H1 (cell line): ENCODE measurements at regions not wholly inside any gene's neighbourhood (a gene's known extent, or its start where the extent isn't known, plus 50 kb on each side); places are given as distances from the start of the nearest gene placed in this dataset.

ENCODE experiments used
- ASH2L ChIP-seq: fragments of 200-600, 300-600 bp; sonication (generic); IDR thresholded peaks from one replicate; pipeline ENCODE4 v1.7.1; 2017; ENCODE audit warnings: low read length
- EZH2 ChIP-seq: fragments of 200-600 bp; sonication (generic); IDR thresholded peaks from 2 replicates; pipeline ENCODE4 v1.7.1; 2012; ENCODE audit warnings: low read depth, mild to moderate bottlenecking, moderate library complexity, low read length, inconsistent platforms; ENCODE audit not compliant: severe bottlenecking
- NANOG ChIP-seq: IDR thresholded peaks from 2 replicates; pipeline ENCODE4 v1.6.1; 2011; ENCODE audit warnings: low read length, low read depth, mild to moderate bottlenecking, inconsistent platforms; ENCODE audit not compliant: insufficient read depth, poor library complexity, severe bottlenecking
- SP4 ChIP-seq: IDR thresholded peaks from 2 replicates; pipeline ENCODE4 v1.6.1; 2012; ENCODE audit warnings: low read length, inconsistent platforms
- TBP ChIP-seq: IDR thresholded peaks from 2 replicates; pipeline ENCODE4 v1.6.1; 2011; ENCODE audit warnings: low read depth, low read length, improper control_type of control experiment
- TCF12 ChIP-seq: IDR thresholded peaks from 2 replicates; pipeline ENCODE4 v1.6.1; 2011; ENCODE audit warnings: low read depth, mild to moderate bottlenecking, low read length
- TF ChIP-seq, protein P1 (sequence below): fragments of 300-600 bp; sonication (generic); IDR thresholded peaks from 2 replicates; pipeline ENCODE4 v1.7.1; 2012; ENCODE audit warnings: low read length, moderate library complexity, mild to moderate bottlenecking, inconsistent platforms; ENCODE audit not compliant: insufficient replicate concordance

GRCh38 chr16:35399133-35399532 is 1939.7 kb downstream of the TP53TG3F start (continued):
- TF ChIP-seq, protein P1, sequence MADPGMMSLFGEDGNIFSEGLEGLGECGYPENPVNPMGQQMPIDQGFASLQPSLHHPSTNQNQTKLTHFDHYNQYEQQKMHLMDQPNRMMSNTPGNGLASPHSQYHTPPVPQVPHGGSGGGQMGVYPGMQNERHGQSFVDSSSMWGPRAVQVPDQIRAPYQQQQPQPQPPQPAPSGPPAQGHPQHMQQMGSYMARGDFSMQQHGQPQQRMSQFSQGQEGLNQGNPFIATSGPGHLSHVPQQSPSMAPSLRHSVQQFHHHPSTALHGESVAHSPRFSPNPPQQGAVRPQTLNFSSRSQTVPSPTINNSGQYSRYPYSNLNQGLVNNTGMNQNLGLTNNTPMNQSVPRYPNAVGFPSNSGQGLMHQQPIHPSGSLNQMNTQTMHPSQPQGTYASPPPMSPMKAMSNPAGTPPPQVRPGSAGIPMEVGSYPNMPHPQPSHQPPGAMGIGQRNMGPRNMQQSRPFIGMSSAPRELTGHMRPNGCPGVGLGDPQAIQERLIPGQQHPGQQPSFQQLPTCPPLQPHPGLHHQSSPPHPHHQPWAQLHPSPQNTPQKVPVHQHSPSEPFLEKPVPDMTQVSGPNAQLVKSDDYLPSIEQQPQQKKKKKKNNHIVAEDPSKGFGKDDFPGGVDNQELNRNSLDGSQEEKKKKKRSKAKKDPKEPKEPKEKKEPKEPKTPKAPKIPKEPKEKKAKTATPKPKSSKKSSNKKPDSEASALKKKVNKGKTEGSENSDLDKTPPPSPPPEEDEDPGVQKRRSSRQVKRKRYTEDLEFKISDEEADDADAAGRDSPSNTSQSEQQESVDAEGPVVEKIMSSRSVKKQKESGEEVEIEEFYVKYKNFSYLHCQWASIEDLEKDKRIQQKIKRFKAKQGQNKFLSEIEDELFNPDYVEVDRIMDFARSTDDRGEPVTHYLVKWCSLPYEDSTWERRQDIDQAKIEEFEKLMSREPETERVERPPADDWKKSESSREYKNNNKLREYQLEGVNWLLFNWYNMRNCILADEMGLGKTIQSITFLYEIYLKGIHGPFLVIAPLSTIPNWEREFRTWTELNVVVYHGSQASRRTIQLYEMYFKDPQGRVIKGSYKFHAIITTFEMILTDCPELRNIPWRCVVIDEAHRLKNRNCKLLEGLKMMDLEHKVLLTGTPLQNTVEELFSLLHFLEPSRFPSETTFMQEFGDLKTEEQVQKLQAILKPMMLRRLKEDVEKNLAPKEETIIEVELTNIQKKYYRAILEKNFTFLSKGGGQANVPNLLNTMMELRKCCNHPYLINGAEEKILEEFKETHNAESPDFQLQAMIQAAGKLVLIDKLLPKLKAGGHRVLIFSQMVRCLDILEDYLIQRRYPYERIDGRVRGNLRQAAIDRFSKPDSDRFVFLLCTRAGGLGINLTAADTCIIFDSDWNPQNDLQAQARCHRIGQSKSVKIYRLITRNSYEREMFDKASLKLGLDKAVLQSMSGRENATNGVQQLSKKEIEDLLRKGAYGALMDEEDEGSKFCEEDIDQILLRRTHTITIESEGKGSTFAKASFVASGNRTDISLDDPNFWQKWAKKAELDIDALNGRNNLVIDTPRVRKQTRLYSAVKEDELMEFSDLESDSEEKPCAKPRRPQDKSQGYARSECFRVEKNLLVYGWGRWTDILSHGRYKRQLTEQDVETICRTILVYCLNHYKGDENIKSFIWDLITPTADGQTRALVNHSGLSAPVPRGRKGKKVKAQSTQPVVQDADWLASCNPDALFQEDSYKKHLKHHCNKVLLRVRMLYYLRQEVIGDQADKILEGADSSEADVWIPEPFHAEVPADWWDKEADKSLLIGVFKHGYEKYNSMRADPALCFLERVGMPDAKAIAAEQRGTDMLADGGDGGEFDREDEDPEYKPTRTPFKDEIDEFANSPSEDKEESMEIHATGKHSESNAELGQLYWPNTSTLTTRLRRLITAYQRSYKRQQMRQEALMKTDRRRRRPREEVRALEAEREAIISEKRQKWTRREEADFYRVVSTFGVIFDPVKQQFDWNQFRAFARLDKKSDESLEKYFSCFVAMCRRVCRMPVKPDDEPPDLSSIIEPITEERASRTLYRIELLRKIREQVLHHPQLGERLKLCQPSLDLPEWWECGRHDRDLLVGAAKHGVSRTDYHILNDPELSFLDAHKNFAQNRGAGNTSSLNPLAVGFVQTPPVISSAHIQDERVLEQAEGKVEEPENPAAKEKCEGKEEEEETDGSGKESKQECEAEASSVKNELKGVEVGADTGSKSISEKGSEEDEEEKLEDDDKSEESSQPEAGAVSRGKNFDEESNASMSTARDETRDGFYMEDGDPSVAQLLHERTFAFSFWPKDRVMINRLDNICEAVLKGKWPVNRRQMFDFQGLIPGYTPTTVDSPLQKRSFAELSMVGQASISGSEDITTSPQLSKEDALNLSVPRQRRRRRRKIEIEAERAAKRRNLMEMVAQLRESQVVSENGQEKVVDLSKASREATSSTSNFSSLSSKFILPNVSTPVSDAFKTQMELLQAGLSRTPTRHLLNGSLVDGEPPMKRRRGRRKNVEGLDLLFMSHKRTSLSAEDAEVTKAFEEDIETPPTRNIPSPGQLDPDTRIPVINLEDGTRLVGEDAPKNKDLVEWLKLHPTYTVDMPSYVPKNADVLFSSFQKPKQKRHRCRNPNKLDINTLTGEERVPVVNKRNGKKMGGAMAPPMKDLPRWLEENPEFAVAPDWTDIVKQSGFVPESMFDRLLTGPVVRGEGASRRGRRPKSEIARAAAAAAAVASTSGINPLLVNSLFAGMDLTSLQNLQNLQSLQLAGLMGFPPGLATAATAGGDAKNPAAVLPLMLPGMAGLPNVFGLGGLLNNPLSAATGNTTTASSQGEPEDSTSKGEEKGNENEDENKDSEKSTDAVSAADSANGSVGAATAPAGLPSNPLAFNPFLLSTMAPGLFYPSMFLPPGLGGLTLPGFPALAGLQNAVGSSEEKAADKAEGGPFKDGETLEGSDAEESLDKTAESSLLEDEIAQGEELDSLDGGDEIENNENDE: no peak
- TF ChIP-seq TBP (no peak), TCF12 (no peak), SP4 (no peak), ASH2L (no peak), NANOG (no peak), EZH2 (no peak)
